ENCODE measurements at regions not wholly inside any gene's neighbourhood (a gene's known extent, or its start where the extent isn't known, plus 50 kb on each side); places are given as distances from the start of the nearest gene placed in this dataset.

DNA sequence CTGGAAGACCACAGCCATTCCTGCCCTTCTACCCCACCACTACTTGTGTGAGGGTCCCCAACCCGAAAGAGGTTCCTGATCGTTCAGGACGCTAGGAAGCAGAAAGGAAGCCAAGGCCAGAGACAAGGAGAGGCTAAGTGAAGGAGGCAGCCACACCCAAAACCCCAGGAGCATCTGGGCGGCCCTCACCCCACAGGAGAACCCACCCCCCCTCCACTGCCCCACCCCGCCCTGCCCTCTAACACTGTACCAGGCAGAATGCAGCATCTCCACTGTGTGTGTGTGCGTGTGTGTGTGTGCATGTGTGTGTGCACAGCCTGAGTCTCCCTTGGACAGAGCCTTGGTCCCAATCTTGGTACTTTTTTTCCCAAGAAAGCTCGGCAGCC, 207.5 kb upstream of the HAAO start:
- H4K20me1 ChIP-seq (ENCODE audit: insufficient read depth, low read length, poor library complexity, severe bottlenecking): no peaks in the 10 kb centered on the region
- H3K27me3 ChIP-seq (ENCODE audit: insufficient read depth, low read length, poor library complexity, severe bottlenecking): no peaks in the 10 kb centered on the region
- H3K4me1 ChIP-seq (ENCODE audit: insufficient read depth, low read length, poor library complexity, severe bottlenecking): no peaks in the 10 kb centered on the region
- H3K36me3 ChIP-seq (ENCODE audit: insufficient read depth, low read length): no peaks in the 10 kb centered on the region
- no peak overlapping the region for H3K4me3 ChIP-seq (ENCODE audit: low read length, poor library complexity, severe bottlenecking)
- H3K79me2 ChIP-seq (ENCODE audit: insufficient read depth, low read length): no peaks in the 10 kb centered on the region
- H3K9me2 ChIP-seq (replicated peaks; ENCODE audit: low read depth, low read length): no peaks in the 10 kb centered on the region
- TF ChIP-seq EZH2phosphoT487 (IDR thresholded peaks at IDR 0.05; ENCODE audit: borderline replicate concordance) (no peak), CTCF (conservative IDR thresholded peaks at IDR 0.05; ENCODE audit: low read length) (no peak)
- H3K9ac ChIP-seq (ENCODE audit: low read depth, low read length, poor library complexity, severe bottlenecking): no peak overlapping the region
- no peaks in the 10 kb centered on the region for H3F3A ChIP-seq (ENCODE audit: low read depth)
- H2AFZ ChIP-seq (ENCODE audit: low read length): no peak overlapping the region
- no peaks in the 10 kb centered on the region for H3K9me3 ChIP-seq (ENCODE audit: insufficient read depth, low read depth, low read length)
- H3K4me2 ChIP-seq (ENCODE audit: low read depth, low read length, poor library complexity, severe bottlenecking): no peak overlapping the region

DNA sequence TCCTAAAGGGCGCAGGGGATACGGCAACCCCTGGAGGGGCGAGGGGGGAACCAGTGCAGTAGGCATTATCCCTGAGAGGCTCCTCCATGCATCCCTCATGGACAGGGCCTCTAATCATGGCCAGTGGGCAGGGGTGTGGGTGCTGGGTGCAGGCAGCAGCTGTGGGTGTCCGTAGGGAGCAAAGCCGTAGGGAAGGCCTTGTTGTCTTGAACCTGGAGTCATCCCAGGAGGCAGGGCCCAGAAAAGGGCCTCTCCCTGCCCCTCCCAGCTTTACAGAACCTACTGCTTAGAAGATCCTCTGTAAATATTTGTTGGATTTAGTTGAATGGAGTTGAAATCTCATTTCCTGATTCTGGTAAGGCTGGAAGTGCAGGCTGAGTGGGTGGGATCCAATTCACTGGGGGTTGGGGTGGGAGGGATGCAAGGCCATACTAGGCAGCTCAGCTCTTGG, 207.0 kb upstream of the HAAO start:
- Histone ChIP-seq H3K79me2 (ENCODE audit: insufficient read depth, low read length) (no peaks in the 10 kb centered on the region), H3K4me1 (ENCODE audit: insufficient read depth, low read length, poor library complexity, severe bottlenecking) (no peaks in the 10 kb centered on the region), H2AFZ (ENCODE audit: low read length) (no peak overlapping the region), H3K4me3 (ENCODE audit: low read length, poor library complexity, severe bottlenecking) (no peak overlapping the region), H3K9ac (ENCODE audit: low read depth, low read length, poor library complexity, severe bottlenecking) (no peak overlapping the region), H3K9me3 (ENCODE audit: insufficient read depth, low read depth, low read length) (no peaks in the 10 kb centered on the region), H3K4me2 (ENCODE audit: low read depth, low read length, poor library complexity, severe bottlenecking) (no peak overlapping the region), H3K9me2 (replicated peaks; ENCODE audit: low read depth, low read length) (no peaks in the 10 kb centered on the region), H3K27me3 (ENCODE audit: insufficient read depth, low read length, poor library complexity, severe bottlenecking) (no peaks in the 10 kb centered on the region), H4K20me1 (ENCODE audit: insufficient read depth, low read length, poor library complexity, severe bottlenecking) (no peaks in the 10 kb centered on the region), H3K36me3 (ENCODE audit: insufficient read depth, low read length) (no peaks in the 10 kb centered on the region), H3F3A (ENCODE audit: low read depth) (no peaks in the 10 kb centered on the region)
- TF ChIP-seq CTCF (conservative IDR thresholded peaks at IDR 0.05; ENCODE audit: low read length) (no peak), EZH2phosphoT487 (IDR thresholded peaks at IDR 0.05; ENCODE audit: borderline replicate concordance) (no peak)

DNA sequence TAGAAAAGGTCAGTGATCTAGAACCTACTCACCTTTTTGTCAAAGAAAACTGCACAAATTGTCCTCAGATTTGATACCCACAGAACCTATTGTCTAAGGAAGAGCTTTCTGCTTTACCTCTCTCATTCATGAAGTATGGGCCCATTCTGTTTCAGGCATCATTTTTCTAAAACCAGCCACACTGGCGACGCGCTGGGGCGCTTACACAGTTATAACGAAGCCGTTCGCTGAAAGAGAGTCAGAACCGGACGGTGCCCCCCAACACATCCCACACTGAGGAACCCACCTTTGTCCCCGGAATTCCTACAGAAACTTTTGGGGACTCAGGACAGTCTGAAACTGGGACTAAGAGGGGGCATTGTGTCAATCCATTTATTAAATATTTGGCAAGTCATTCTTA, 206.3 kb upstream of the HAAO start:
- Histone ChIP-seq H3K4me2 (ENCODE audit: low read depth, low read length, poor library complexity, severe bottlenecking) (no peak overlapping the region), H2AFZ (ENCODE audit: low read length) (no peak overlapping the region), H3K27me3 (ENCODE audit: insufficient read depth, low read length, poor library complexity, severe bottlenecking) (no peaks in the 10 kb centered on the region), H3F3A (ENCODE audit: low read depth) (no peaks in the 10 kb centered on the region), H3K9me2 (replicated peaks; ENCODE audit: low read depth, low read length) (no peaks in the 10 kb centered on the region), H3K36me3 (ENCODE audit: insufficient read depth, low read length) (no peaks in the 10 kb centered on the region), H3K79me2 (ENCODE audit: insufficient read depth, low read length) (no peaks in the 10 kb centered on the region), H4K20me1 (ENCODE audit: insufficient read depth, low read length, poor library complexity, severe bottlenecking) (no peaks in the 10 kb centered on the region), H3K4me3 (ENCODE audit: low read length, poor library complexity, severe bottlenecking) (no peak overlapping the region), H3K9ac (ENCODE audit: low read depth, low read length, poor library complexity, severe bottlenecking) (no peak overlapping the region), H3K9me3 (ENCODE audit: insufficient read depth, low read depth, low read length) (no peaks in the 10 kb centered on the region), H3K4me1 (ENCODE audit: insufficient read depth, low read length, poor library complexity, severe bottlenecking) (no peaks in the 10 kb centered on the region)
- TF ChIP-seq EZH2phosphoT487 (IDR thresholded peaks at IDR 0.05; ENCODE audit: borderline replicate concordance) (no peak), CTCF (conservative IDR thresholded peaks at IDR 0.05; ENCODE audit: low read length) (no peak)

Data from Loucy (cell line).